H1 (cell line): ENCODE measurements at regions not wholly inside any gene's neighbourhood (a gene's known extent, or its start where the extent isn't known, plus 50 kb on each side); places are given as distances from the start of the nearest gene placed in this dataset.

Experiments
- CTCF ChIP-seq, 3 experiments: IDR thresholded peaks; 1 replicate in 2 of 3; 2 replicates in 1 of 3; pipeline versions ENCODE4 v1.5.1 to v1.6.1; 2011; ENCODE audit warnings: low read length in 3 of 3, mild to moderate bottlenecking in 3 of 3, inconsistent platforms in 2 of 3, low read depth in 1 of 3, moderate library complexity in 1 of 3; ENCODE audit not compliant: insufficient read depth in 1 of 3; ENCODE audit errors: control extremely low read depth in 1 of 3
- GABPA ChIP-seq: IDR thresholded peaks from 2 replicates; pipeline ENCODE4 v1.6.1; 2011; ENCODE audit warnings: mild to moderate bottlenecking, low read length, moderate library complexity, borderline replicate concordance; ENCODE audit not compliant: insufficient read depth
- HDAC2 ChIP-seq, 2 experiments: fragments of 300-600 bp in 1 of 2; sonication (generic) in 1 of 2; IDR thresholded peaks; 2 replicates each; pipeline ENCODE4 v1.6.1; 2011 to 2012; ENCODE audit warnings: low read depth in 2 of 2, low read length in 2 of 2, mild to moderate bottlenecking in 2 of 2, moderate library complexity in 2 of 2, borderline replicate concordance in 1 of 2, inconsistent platforms in 1 of 2
- KDM4A ChIP-seq: IDR thresholded peaks from one replicate; pipeline ENCODE4 v1.7.1; 2012; ENCODE audit warnings: low read depth, mild to moderate bottlenecking, moderate library complexity, low read length, inconsistent platforms; ENCODE audit not compliant: severe bottlenecking
- SAP30 ChIP-seq: fragments of 300-600 bp; sonication (generic); IDR thresholded peaks from 2 replicates; pipeline ENCODE4 v1.7.1; 2012; ENCODE audit warnings: low read length, moderate library complexity, mild to moderate bottlenecking, inconsistent platforms; ENCODE audit not compliant: insufficient read depth, insufficient replicate concordance

DNA sequence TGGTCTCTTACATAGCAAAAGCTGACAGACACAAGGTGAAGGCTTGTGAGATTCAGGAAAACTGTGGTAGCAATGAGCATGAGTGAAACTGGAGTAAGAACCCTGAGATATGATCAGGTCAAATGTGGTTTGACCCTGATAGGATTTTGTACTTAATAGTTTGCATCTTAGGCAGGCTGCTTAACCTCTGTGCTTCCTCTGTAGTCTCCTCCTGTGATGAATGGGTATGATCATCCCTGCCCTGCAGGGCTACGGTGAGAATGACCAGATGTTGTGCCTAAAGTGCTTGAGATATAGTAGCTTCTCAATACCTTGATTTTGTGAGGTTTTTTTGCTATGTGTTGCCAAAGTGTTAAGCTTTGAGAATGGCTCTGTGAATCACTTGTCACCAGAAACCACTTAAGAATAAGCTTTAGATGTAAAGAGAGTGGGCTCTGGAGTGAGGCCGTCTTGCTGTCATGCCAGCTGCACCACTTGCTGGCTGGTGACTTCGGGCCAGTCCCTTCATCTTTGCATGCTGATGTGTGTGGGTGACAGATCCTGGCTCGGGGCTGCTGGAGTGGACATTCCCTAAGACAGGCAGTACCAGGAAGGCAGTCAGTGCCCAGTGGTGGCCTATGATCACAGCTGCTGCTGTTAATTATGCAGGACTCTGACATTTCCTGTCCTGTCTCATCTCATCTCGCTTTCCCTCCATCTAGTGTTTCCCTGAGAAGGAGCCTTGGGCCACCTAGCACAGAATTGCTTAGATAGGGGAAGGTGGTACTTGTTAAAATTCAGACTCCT is 254.7 kb downstream of the NFATC2 start (continued):
- TF ChIP-seq KDM4A (no peak), SAP30 (no peak), HDAC2 (IDR thresholded peaks at IDR 0.05; ENCODE audit: borderline replicate concordance in 1 of 2, low read depth in 2 of 2, low read length in 2 of 2) (no peak), CTCF (IDR thresholded peaks at IDR 0.05; ENCODE audit: control extremely low read depth in 1 of 3, insufficient read depth in 1 of 3, low read depth in 1 of 3, low read length in 3 of 3) (no peak), GABPA (no peak)
